Posterior cingulate gyrus (tissue), 11 donors: ENCODE measurements at regions not wholly inside any gene's neighbourhood (a gene's known extent, or its start where the extent isn't known, plus 50 kb on each side); places are given as distances from the start of the nearest gene placed in this dataset.

Experiments
- DNase-seq, 10 donors: peaks; one replicate each; pipeline versions ENCODE4 v3.0.0 to v3.0.0-alpha.2; 2020 to 2021; ENCODE audit warnings: mixed read lengths in 3 of 10
- intact Hi-C: fragments of 100-400 bp; cut with DNase I; formaldehyde crosslinking; loops from one replicate; pipeline ENCODE4 v1.15.1; 2023

DNA sequence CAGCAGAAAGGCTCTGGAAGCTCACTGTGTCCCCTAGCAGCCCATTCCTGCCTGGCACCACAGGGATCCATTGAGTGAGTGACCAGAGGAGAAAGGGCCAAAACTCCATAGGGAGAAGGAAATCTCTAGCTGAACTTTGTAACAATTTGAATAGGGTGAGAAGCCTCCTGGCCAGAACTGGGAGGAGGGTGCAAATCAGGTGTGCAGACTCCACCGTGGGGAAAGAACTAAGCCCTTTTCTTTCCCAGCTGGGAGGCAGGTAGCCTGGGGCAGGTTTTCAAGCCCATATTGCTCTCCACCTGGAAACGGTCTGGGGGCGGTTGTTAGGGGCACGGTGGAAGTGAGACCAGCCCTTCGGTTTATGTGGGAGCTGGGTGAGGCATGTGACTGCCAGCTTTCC lies 227.2 kb downstream of the SNCA start:
- intact Hi-C loops, result no loop called here
- DNase-seq, result no peak

DNA sequence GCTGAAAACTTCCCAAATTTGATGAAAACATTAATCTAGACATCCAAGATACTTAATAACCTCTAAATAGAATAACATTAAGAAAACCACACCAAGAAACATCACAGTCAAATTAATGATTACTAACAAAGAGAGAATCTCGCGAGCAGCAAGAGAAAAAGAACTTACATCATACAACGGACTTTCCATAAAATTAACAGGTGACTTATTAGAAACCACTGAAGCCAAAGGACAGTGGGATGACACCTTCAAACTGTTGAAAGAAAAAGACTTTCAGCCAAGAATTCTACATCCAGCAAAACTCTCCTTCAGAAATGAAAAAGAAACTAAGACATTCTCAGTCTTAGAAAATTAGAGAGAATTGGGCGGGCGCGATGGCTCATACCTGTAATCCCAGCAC lies 232.0 kb downstream of the SNCA start:
- intact Hi-C loops, result no loop called here
- DNase-seq, result no peak

GRCh38 chr4:89599026-89599425 lies 237.9 kb downstream of the SNCA start:
- DNase-seq, result no peak
- intact Hi-C loops, result loop anchor here (5.0 kb wide), 1 partner anchor 303 kb away; no protein-coding TSS in a partner anchor

DNA sequence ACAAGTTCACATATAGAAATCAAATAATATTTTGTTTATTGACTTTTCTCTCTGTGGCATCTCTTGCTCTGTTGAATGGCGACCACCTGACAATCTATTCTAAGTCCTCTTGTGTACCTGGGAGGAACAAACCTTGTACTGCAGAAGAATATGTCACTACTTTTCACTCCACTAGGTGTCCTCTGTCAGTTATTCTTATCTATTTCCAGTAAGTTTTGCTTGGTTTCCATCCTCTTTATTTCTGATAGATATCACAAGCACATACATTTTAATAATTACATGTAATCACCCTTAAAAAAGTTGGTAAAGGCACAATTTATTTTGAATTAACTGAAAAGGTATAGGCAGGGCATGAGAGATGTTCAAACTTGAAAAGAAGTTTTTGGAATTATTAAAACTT lies 238.4 kb downstream of the SNCA start:
- DNase-seq, result no peak

DNA sequence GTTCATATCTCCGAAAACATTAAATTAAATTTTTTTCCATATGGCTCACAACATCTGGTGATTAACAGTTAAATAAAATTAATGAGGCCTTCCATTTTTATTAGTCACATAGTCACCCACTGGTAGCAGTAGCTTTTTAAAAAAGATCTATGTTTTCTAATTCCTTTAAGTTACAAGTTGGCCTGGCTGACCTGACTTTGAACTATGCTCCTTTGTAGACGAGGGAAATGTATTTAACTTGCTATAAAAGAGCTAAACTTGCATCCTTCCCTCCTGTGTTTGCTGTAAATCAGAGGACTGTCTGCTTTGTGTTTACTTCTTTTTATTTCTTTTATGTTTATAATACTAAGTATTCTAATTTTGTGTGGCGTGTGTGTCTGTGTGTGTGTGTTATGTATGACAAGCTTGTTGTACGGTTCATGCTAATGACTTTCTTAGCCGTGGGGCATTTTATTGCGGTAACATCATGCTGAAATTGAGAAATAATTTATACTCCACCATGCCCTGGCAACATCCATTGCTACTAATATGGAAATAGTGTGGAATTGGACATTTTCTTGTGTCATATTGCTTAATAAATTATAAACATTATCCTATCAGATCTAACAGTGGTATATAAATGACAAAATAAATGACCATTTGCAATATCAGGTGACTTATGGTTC lies 241.7 kb downstream of the SNCA start:
- intact Hi-C loops, result loop anchor here (5.0 kb wide), 1 partner anchor 307 kb away; no protein-coding TSS in a partner anchor
- DNase-seq, result no peak

More for the DNA sequence above, 238.4 kb downstream of the SNCA start:
- intact Hi-C loops, result loop anchor here (5.0 kb wide), 1 partner anchor 304 kb away; no protein-coding TSS in a partner anchor

- DNase-seq, result no peak
- intact Hi-C loops, result no loop called here
Measured at GRCh38 chr4:89590128-89590527, 246.8 kb downstream of the SNCA start.

GRCh38 chr4:89588421-89588820 lies 248.5 kb downstream of the SNCA start:
- intact Hi-C loops, result no loop called here
- DNase-seq, result no peak

DNA sequence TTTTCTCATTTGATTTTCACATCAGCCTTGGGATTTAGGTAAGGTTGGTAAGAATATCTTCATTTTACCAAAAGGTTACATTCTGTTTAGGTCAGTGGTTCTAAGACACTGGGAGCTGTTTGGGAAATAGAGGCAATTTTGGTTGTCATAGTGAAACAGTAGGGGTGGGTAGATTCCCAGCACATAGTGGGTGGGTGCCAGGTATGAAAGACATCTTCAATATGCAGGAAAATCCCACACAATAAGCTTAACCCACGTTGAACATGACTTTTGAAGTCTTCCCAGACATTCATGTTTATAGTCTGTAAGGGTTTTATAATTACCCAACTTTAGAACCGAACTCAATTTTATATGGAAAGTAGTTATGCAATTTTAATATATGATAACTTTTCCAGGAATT lies 249.6 kb downstream of the SNCA start:
- intact Hi-C loops, result no loop called here
- no peak for DNase-seq

DNA sequence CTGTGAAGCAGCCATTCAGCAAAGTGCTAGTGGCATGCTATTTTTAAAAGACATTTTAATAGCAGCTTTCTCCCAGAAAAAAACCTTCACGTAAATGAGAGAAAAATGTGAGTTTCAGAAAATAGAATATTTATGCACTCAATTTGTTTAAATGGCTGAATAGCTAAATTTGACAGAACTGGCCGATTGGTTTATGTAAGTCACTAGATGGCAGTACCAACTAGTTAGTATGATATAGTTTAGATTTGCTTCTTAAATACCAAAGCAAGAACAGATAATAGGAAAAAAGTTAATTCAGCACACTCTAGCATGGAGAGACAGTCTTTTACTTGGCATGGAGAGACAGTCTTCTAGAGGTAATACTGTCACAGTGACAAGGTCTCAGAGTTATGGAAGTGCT lies 250.1 kb downstream of the SNCA start:
- DNase-seq, result no peak
- intact Hi-C loops, result no loop called here

- intact Hi-C loops, result no loop called here
- DNase-seq, result no peak
Measured at GRCh38 chr4:89586318-89586717, 250.6 kb downstream of the SNCA start.

DNA sequence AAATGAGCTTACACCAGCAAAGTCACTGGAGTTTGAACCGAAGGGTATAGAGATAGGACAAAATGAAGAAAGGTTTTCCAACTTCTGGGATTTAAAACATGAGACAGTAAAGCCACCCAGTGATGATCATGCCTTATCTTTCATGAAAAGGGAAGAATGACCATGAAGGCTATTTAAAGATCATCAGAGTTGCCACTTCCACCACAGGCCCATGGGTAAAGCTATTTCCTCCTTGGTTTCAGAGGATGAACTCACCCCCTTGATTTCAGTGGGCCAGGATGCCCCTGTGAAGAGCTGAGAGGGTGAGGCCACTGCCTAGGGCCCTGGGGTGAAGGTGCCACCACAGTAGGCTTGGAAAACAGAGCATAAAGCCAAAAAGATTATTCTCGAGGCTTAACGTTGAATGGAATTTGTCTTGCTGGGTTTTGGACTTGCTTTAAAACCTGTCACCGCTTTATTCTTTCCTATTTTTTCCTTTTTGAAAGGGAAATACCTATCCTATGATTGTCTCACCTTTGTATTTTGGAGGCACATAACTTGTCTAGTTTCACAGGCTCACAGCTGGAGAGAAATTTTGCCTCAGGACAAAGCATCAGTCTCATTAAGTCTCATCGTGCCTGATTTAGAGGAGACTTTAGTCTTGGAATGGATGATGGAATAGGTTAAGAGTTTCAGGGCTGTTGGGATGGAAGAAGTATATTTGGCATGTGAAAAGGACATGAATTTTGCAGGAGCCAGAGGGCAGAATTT lies 254.0 kb downstream of the SNCA start:
- intact Hi-C loops, result no loop called here
- no peak for DNase-seq

- intact Hi-C loops, result no loop called here
- no peak for DNase-seq
Measured at GRCh38 chr4:89579771-89580170, 257.2 kb downstream of the SNCA start.

DNA sequence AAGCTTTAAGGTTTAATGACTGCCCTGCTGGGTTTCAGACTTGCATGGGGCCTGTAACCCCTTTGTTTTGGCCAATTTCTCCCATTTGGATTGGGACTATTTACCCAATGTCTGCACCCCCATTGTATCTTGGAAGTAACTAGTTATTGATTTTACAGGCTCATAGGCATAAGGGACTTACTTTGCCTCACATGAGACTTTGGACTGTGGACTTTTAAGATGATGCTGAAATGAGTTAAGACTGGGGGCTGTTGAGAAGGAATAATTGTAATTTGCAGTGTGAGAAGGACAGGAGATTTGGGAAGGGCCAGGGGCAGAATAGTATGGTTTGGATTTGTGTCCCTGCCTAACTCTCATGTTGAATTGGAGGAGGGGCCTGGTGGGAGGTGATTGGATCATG lies 260.7 kb downstream of the SNCA start:
- intact Hi-C loops, result no loop called here
- DNase-seq, result no peak

DNA sequence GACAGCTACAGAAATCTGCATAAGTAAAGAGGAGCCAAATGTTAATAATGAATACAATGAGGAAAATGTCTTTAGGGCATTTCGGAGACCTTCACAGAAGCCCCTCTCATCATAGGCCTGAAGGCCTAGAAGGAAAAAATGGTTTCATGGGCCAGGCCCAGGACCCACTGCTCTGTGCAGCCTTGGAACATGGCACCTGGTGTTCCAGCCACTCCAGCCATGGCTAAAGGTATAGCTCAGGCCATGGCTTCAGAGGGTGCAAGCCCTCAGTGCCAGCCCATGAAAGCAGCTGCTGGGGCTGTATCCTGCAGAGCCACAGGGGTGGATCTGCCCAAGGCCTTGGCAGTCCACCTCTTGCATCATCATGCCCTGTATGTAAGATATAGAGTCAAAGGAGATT lies 261.1 kb downstream of the SNCA start:
- intact Hi-C loops, result no loop called here

GRCh38 chr4:89574176-89574575 lies 262.8 kb downstream of the SNCA start:
- intact Hi-C loops, result no loop called here
- no peak for DNase-seq

More for the DNA sequence above, 261.1 kb downstream of the SNCA start:
- peak in 1 of 10 donors; percentile 62 for DNase-seq

- intact Hi-C loops, result no loop called here
- DNase-seq, result no peak
Measured at GRCh38 chr4:89573656-89574055, 263.3 kb downstream of the SNCA start.

DNA sequence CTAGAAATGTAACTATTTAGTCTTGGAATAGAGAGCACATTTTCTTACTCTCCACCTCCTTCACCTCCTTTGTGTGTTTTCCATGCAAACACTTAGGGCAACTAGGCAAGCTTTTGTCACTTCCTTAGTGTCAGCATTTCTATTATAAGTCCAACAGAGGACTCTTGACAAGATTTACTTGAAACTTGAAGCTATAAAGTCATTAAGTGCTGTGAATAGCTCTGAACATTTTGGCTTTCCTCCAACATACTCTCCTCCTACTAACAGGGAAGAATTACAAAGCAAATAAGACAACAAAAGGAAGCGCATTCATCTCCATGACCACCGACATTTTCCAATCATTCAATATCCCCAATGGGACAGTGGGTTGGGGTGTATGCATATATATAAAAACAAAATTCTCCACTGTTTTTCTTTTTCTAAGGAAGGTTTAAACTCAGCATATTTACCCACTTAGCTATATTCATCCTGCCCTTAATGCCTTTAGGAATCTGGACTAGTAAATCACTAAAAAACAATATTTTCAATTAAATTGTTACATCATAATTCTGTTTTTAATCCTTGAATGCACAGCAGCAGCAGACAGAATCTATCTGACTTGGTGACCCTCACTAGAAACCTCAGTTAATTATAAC lies 264.6 kb downstream of the SNCA start:
- DNase-seq, result no peak
- intact Hi-C loops, result no loop called here

DNA sequence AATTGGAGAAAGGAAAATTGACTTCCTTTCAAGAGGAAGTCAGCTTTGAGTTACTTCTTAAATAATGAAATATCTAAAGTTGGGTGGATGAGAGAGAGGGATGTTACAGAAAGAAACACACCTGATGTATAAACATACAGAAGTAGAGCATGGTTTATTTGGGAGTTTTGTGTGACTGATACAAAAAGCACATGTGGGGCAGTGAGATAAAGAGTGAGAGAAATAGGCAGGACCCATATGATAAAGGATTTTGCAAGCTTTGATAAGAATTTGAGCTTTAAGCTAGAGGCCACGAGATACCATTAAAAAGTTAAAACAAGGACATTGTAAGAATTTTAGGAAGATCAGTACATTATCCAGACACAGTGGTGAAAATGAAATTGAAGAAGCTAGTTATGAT lies 263.3 kb upstream of the GPRIN3 start:
- no peak for DNase-seq
- intact Hi-C loops, result no loop called here

GRCh38 chr4:89567936-89568335 lies 260.3 kb upstream of the GPRIN3 start:
- peak in 2 of 10 donors; percentile 50 to 66 for DNase-seq
- intact Hi-C loops, result no loop called here

DNA sequence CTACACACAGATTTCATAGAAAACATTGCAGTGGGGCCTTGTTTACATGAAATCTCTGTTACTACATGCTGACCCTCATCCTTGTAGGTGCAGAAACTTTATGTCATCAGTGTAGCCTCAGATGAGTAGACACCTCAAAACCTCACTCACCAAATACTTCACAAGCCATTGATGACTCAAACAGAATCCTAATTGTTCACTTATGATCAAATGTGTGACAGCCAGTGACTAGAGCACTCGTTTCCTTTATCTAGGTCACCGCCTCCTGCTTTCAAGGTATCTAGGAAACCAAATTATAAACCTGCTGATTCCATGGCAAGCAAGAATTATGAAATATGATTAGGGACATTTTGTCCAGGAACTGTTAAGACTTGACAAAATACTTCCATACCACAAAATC lies 255.8 kb upstream of the GPRIN3 start:
- intact Hi-C loops, result no loop called here

DNA sequence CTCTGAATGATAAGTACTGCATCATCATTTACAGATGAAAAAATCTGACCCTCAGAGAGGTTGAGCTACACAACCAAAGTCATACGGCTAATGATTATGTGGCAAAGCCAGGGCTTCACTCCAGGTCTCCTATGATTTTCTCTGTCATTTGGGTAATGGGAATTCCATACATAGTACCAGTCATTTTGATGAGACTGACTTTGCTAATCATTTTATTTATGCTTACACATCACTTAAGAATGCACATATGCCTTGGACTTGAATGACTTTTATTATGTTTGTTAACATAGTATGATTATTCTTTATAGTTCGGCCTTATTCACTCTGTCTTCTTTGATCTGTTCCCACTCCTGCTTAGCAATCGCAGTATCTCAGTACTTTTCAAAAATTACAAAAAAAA lies 255.1 kb upstream of the GPRIN3 start:
- DNase-seq, result no peak
- intact Hi-C loops, result no loop called here

More for the DNA sequence above, 255.8 kb upstream of the GPRIN3 start:
- DNase-seq, result no peak

DNA sequence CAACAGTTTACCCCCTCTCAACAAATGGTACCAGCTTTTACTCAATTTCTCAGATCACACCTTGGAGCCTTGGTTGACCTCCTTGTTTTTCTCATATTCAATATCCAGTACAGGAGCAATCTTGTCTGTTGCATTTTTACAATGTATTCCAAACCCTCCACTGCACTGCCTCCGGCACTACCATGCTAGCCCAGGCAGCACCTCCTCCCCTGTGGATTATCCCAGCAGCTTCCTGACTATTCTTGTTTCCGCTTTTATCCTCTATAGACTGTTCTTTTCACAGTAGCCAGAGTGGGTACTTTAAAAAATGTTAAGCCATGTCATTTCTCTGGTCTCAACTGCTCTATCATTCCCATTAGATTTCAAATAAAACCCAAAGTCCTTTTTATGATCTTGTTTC lies 253.4 kb upstream of the GPRIN3 start:
- intact Hi-C loops, result no loop called here
- DNase-seq, result no peak
